ENCODE measurements at regions not wholly inside any gene's neighbourhood (a gene's known extent, or its start where the extent isn't known, plus 50 kb on each side); places are given as distances from the start of the nearest gene placed in this dataset.

GRCh38 chr3:27827041-27827440, 104.9 kb upstream of the EOMES start:
- TF ChIP-seq CTCF (IDR thresholded peaks at IDR 0.05; ENCODE audit: extremely low read depth, missing control alignments), result no peak

GRCh38 chr3:27840807-27841594, 118.9 kb upstream of the EOMES start:
- TF ChIP-seq CTCF (IDR thresholded peaks at IDR 0.05; ENCODE audit: extremely low read depth, missing control alignments), result no peak
- DNase-seq (ENCODE audit: low spot score), result no peak

More at GRCh38 chr3:27827041-27827440, 104.9 kb upstream of the EOMES start:
- no peak for DNase-seq (ENCODE audit: low spot score)

GRCh38 chr3:27844052-27844675, 122.0 kb upstream of the EOMES start:
- no peak for TF ChIP-seq CTCF (IDR thresholded peaks at IDR 0.05; ENCODE audit: extremely low read depth, missing control alignments)

GRCh38 chr3:27847697-27848096, 125.6 kb upstream of the EOMES start:
- no peak for DNase-seq (ENCODE audit: low spot score)
- TF ChIP-seq CTCF (IDR thresholded peaks at IDR 0.05; ENCODE audit: extremely low read depth, missing control alignments), result no peak

More at GRCh38 chr3:27844052-27844675, 122.0 kb upstream of the EOMES start:
- DNase-seq (ENCODE audit: low spot score), result no peak

- TF ChIP-seq CTCF (IDR thresholded peaks at IDR 0.05; ENCODE audit: extremely low read depth, missing control alignments), result no peak
- no peak for DNase-seq (ENCODE audit: low spot score)
Observed at GRCh38 chr3:27848826-27849225, 126.7 kb upstream of the EOMES start.

GRCh38 chr3:27859821-27860220, 137.7 kb upstream of the EOMES start:
- DNase-seq (ENCODE audit: low spot score), result no peak
- no peak for TF ChIP-seq CTCF (IDR thresholded peaks at IDR 0.05; ENCODE audit: extremely low read depth, missing control alignments)
